CD8-positive, alpha-beta memory T cell (primary cell): ENCODE measurements at regions not wholly inside any gene's neighbourhood (a gene's known extent, or its start where the extent isn't known, plus 50 kb on each side); places are given as distances from the start of the nearest gene placed in this dataset.

Source experiments
- CTCF ChIA-PET: fragments of 350-600 bp; sonication (Branson Sonifier 250); formaldehyde crosslinking; loops from one replicate; lab custom pipeline; 2021; ENCODE audit warnings: antibody characterized with exemption; lab: Charles Lee
- POLR2A ChIA-PET: fragments of 350-600 bp; sonication (Branson Sonifier 250); formaldehyde crosslinking; loops from one replicate; lab custom pipeline; 2021; ENCODE audit warnings: antibody characterized with exemption; lab: Charles Lee
- DNase-seq, 5 donors: peaks; one replicate each; pipeline versions ENCODE4 v3.0.0 to v3.0.0-alpha.2; 2020 to 2022; ENCODE audit warnings: mixed read lengths in 1 of 5
- H3K27ac ChIP-seq: one replicate; pipeline ENCODE4 v1.7.0; 2013; ENCODE audit warnings: low read depth, mild to moderate bottlenecking, low read length, moderate library complexity
- H3K27me3 ChIP-seq: 2 replicates; pipeline ENCODE4 v1.7.0; 2013; ENCODE audit warnings: low read length, mild to moderate bottlenecking; ENCODE audit not compliant: insufficient read depth, poor library complexity, severe bottlenecking
- H3K36me3 ChIP-seq: 2 replicates; pipeline ENCODE4 v1.7.0; 2013; ENCODE audit warnings: mild to moderate bottlenecking, low read length, moderate library complexity; ENCODE audit not compliant: insufficient read depth
- H3K4me1 ChIP-seq: 2 replicates; pipeline ENCODE4 v1.7.0; 2013; ENCODE audit warnings: mild to moderate bottlenecking, low read length, moderate library complexity; ENCODE audit not compliant: insufficient read depth
- H3K4me3 ChIP-seq: 2 replicates; pipeline ENCODE4 v1.7.0; 2013; ENCODE audit warnings: mild to moderate bottlenecking, low read length
- H3K9me3 ChIP-seq: 2 replicates; pipeline ENCODE4 v1.7.0; 2013; ENCODE audit warnings: mild to moderate bottlenecking, low read length
- H3K27ac Mint-ChIP-seq, 8 donors: one replicate each; pipeline ENCODE4 v1.8.0; 2020 to 2021; ENCODE audit warnings: mixed read lengths in 8 of 8, mild to moderate bottlenecking in 6 of 8, inconsistent platforms in 3 of 8, moderate library complexity in 3 of 8
- H3K27me3 Mint-ChIP-seq, 2 donors: one replicate each; pipeline ENCODE4 v1.8.0; 2020 to 2021; ENCODE audit warnings: mixed read lengths in 2 of 2, mild to moderate bottlenecking in 1 of 2, moderate library complexity in 1 of 2
- H3K36me3 Mint-ChIP-seq, 3 donors: one replicate each; pipeline ENCODE4 v1.8.0; 2020 to 2021; ENCODE audit warnings: mixed read lengths in 3 of 3, inconsistent platforms in 1 of 3, mild to moderate bottlenecking in 1 of 3
- H3K4me1 Mint-ChIP-seq, 3 donors: one replicate each; pipeline ENCODE4 v1.8.0; 2020 to 2021; ENCODE audit warnings: mixed read lengths in 3 of 3, inconsistent platforms in 1 of 3, mild to moderate bottlenecking in 1 of 3
- H3K4me3 Mint-ChIP-seq, 7 donors: one replicate each; pipeline ENCODE4 v1.8.0; 2020 to 2021; ENCODE audit warnings: mixed read lengths in 7 of 7, mild to moderate bottlenecking in 6 of 7, moderate library complexity in 4 of 7, inconsistent platforms in 2 of 7
- H3K9me3 Mint-ChIP-seq, 5 donors: one replicate each; pipeline ENCODE4 v1.8.0; 2020 to 2022; ENCODE audit warnings: mixed read lengths in 5 of 5, mild to moderate bottlenecking in 3 of 5, moderate library complexity in 2 of 5, inconsistent platforms in 1 of 5

- no peaks in the 10 kb centered on the region for H3K36me3 ChIP-seq
- no peaks in the 10 kb centered on the region for H3K9me3 ChIP-seq
- CTCF ChIA-PET, result no interaction called here
- H3K27me3 Mint-ChIP-seq, result peaks cover 2 to 6% of the 10 kb centered on the region in 2 donors
- no peak overlapping the region for H3K27ac ChIP-seq
- peaks cover 0 to 4% (median 0%) of the 10 kb centered on the region in 3 donors for H3K36me3 Mint-ChIP-seq
- peak overlapping the region in 1 of 8 donors; percentile 54 for H3K27ac Mint-ChIP-seq
- peaks cover 3 to 14% (median 8%) of the 10 kb centered on the region in 3 donors for H3K4me1 Mint-ChIP-seq
- H3K4me3 Mint-ChIP-seq, result no peak overlapping the region
- no peak for DNase-seq
- no peaks in the 10 kb centered on the region for H3K4me1 ChIP-seq
- no peak overlapping the region for H3K4me3 ChIP-seq
- no peaks in the 10 kb centered on the region for H3K9me3 Mint-ChIP-seq
- no peaks in the 10 kb centered on the region for H3K27me3 ChIP-seq
- POLR2A ChIA-PET, result no interaction called here
Observed at GRCh38 chr9:88300556-88300955, 87.7 kb upstream of the SPIN1 start.

- CTCF ChIA-PET, result no interaction called here
- H3K36me3 ChIP-seq, result no peaks in the 10 kb centered on the region
- peaks cover 0 to 2% of the 10 kb centered on the region in 2 donors for H3K27me3 Mint-ChIP-seq
Observed at GRCh38 chr9:88291856-88292255, 96.4 kb upstream of the SPIN1 start.

GRCh38 chr9:88291056-88291455 lies 97.2 kb upstream of the SPIN1 start:
- ChIA-PET CTCF (no interaction called here), POLR2A (no interaction called here)
- no peaks in the 10 kb centered on the region for H3K4me1 Mint-ChIP-seq
- H3K9me3 Mint-ChIP-seq, result peaks cover 0 to 2% (median 0%) of the 10 kb centered on the region in 5 donors
- Histone ChIP-seq H3K4me3 (no peak overlapping the region), H3K9me3 (no peaks in the 10 kb centered on the region), H3K27me3 (no peaks in the 10 kb centered on the region), H3K4me1 (no peaks in the 10 kb centered on the region), H3K27ac (no peak overlapping the region), H3K36me3 (no peaks in the 10 kb centered on the region)
- no peak for DNase-seq
- no peaks in the 10 kb centered on the region for H3K36me3 Mint-ChIP-seq
- H3K4me3 Mint-ChIP-seq, result no peak overlapping the region
- H3K27me3 Mint-ChIP-seq, result peaks cover 0 to 2% of the 10 kb centered on the region in 2 donors
- peak overlapping the region in 1 of 8 donors; percentile 38 for H3K27ac Mint-ChIP-seq

More at GRCh38 chr9:88291856-88292255, 96.4 kb upstream of the SPIN1 start:
- H3K4me1 ChIP-seq, result no peaks in the 10 kb centered on the region
- Mint-ChIP-seq H3K4me1 (no peaks in the 10 kb centered on the region), H3K36me3 (no peaks in the 10 kb centered on the region), H3K4me3 (no peak overlapping the region), H3K9me3 (no peaks in the 10 kb centered on the region), H3K27ac (peak overlapping the region in 1 of 8 donors; percentile 45)
- DNase-seq, result no peak
- H3K9me3 ChIP-seq, result no peaks in the 10 kb centered on the region
- no peaks in the 10 kb centered on the region for H3K27me3 ChIP-seq
- no peak overlapping the region for H3K27ac ChIP-seq
- H3K4me3 ChIP-seq, result no peak overlapping the region
- POLR2A ChIA-PET, result no interaction called here

GRCh38 chr9:88289532-88289931 lies 98.7 kb upstream of the SPIN1 start:
- DNase-seq, result no peak
- no peak overlapping the region for H3K4me3 Mint-ChIP-seq
- no peak overlapping the region for H3K27ac Mint-ChIP-seq
- peaks cover 0 to 2% of the 10 kb centered on the region in 2 donors for H3K27me3 Mint-ChIP-seq
- Histone ChIP-seq H3K9me3 (no peaks in the 10 kb centered on the region), H3K27me3 (no peaks in the 10 kb centered on the region), H3K36me3 (no peaks in the 10 kb centered on the region), H3K4me3 (no peak overlapping the region), H3K4me1 (no peaks in the 10 kb centered on the region), H3K27ac (no peak overlapping the region)
- peaks cover 0 to 14% (median 0%) of the 10 kb centered on the region in 3 donors for H3K36me3 Mint-ChIP-seq
- ChIA-PET POLR2A (no interaction called here), CTCF (no interaction called here)
- no peaks in the 10 kb centered on the region for H3K4me1 Mint-ChIP-seq
- peaks cover 7 to 9% (median 8%) of the 10 kb centered on the region in 5 donors for H3K9me3 Mint-ChIP-seq

GRCh38 chr9:88287972-88288371 lies 100.3 kb upstream of the SPIN1 start:
- Mint-ChIP-seq H3K4me1 (no peaks in the 10 kb centered on the region), H3K4me3 (no peak overlapping the region), H3K27me3 (peaks cover 0 to 6% of the 10 kb centered on the region in 2 donors), H3K9me3 (peaks cover 9 to 15% (median 14%) of the 10 kb centered on the region in 5 donors), H3K36me3 (peaks cover 0 to 21% (median 0%) of the 10 kb centered on the region in 3 donors), H3K27ac (no peak overlapping the region)
- Histone ChIP-seq H3K4me1 (no peaks in the 10 kb centered on the region), H3K27me3 (no peaks in the 10 kb centered on the region), H3K9me3 (no peaks in the 10 kb centered on the region), H3K36me3 (no peaks in the 10 kb centered on the region), H3K4me3 (no peak overlapping the region), H3K27ac (no peak overlapping the region)
- ChIA-PET CTCF (no interaction called here), POLR2A (no interaction called here)
- no peak for DNase-seq

GRCh38 chr9:88280816-88281382 lies 107.3 kb upstream of the SPIN1 start:
- Mint-ChIP-seq H3K27me3 (peaks cover 10 to 17% of the 10 kb centered on the region in 2 donors), H3K4me3 (peak overlapping the region in 2 of 7 donors; percentile 12 to 23), H3K9me3 (peaks cover 9 to 15% (median 14%) of the 10 kb centered on the region in 5 donors), H3K27ac (peak overlapping the region in 2 of 8 donors; percentile 64 to 86), H3K4me1 (peaks cover 9 to 13% (median 11%) of the 10 kb centered on the region in 3 donors), H3K36me3 (peaks cover 0 to 26% (median 0%) of the 10 kb centered on the region in 3 donors)
- Histone ChIP-seq H3K4me3 (no peak overlapping the region), H3K36me3 (no peaks in the 10 kb centered on the region), H3K27me3 (no peaks in the 10 kb centered on the region), H3K27ac (no peak overlapping the region), H3K4me1 (no peaks in the 10 kb centered on the region), H3K9me3 (no peaks in the 10 kb centered on the region)
- ChIA-PET POLR2A (no interaction called here), CTCF (no interaction called here)
- no peak for DNase-seq

- ChIA-PET CTCF (no interaction called here), POLR2A (no interaction called here)
- H3K4me1 Mint-ChIP-seq, result peaks cover 9 to 13% (median 11%) of the 10 kb centered on the region in 3 donors
- no peak overlapping the region for H3K4me3 ChIP-seq
- no peaks in the 10 kb centered on the region for H3K36me3 ChIP-seq
- peaks cover 0 to 6% (median 0%) of the 10 kb centered on the region in 3 donors for H3K36me3 Mint-ChIP-seq
- H3K9me3 ChIP-seq, result no peaks in the 10 kb centered on the region
- no peaks in the 10 kb centered on the region for H3K4me1 ChIP-seq
- H3K27me3 Mint-ChIP-seq, result peaks cover 6 to 17% of the 10 kb centered on the region in 2 donors
- H3K9me3 Mint-ChIP-seq, result peaks cover 0 to 2% (median 0%) of the 10 kb centered on the region in 5 donors
- H3K27me3 ChIP-seq, result no peaks in the 10 kb centered on the region
- DNase-seq, result no peak
- no peak overlapping the region for H3K27ac ChIP-seq
- no peak overlapping the region for H3K27ac Mint-ChIP-seq
- no peak overlapping the region for H3K4me3 Mint-ChIP-seq
Observed at GRCh38 chr9:88278036-88278435, 110.2 kb upstream of the SPIN1 start.

GRCh38 chr9:88274078-88274477 lies 114.2 kb upstream of the SPIN1 start:
- no peak overlapping the region for H3K4me3 ChIP-seq
- no peak overlapping the region for H3K27ac Mint-ChIP-seq
- no peak overlapping the region for H3K27ac ChIP-seq
- ChIA-PET CTCF (no interaction called here), POLR2A (no interaction called here)
- no peaks in the 10 kb centered on the region for H3K36me3 ChIP-seq
- no peaks in the 10 kb centered on the region for H3K4me1 ChIP-seq
- H3K9me3 Mint-ChIP-seq, result no peaks in the 10 kb centered on the region
- H3K27me3 Mint-ChIP-seq, result peaks cover 4 to 17% of the 10 kb centered on the region in 2 donors
- peaks cover 0 to 6% (median 0%) of the 10 kb centered on the region in 3 donors for H3K36me3 Mint-ChIP-seq
- no peaks in the 10 kb centered on the region for H3K4me1 Mint-ChIP-seq
- no peaks in the 10 kb centered on the region for H3K9me3 ChIP-seq
- H3K27me3 ChIP-seq, result no peaks in the 10 kb centered on the region
- no peak overlapping the region for H3K4me3 Mint-ChIP-seq
- DNase-seq, result no peak
